Testis (tissue), 2 donors: ENCODE measurements at regions not wholly inside any gene's neighbourhood (a gene's known extent, or its start where the extent isn't known, plus 50 kb on each side); places are given as distances from the start of the nearest gene placed in this dataset.

ENCODE experiments used
- DNase-seq: peaks from one replicate; pipeline ENCODE4 v3.0.0-alpha.2; 2019
- H3K27ac ChIP-seq, 2 donors: fragments of 200-600 bp; sonication (generic); one replicate each; pipeline ENCODE4 v1.5.1; 2019
- H3K27me3 ChIP-seq: fragments of 200-600 bp; sonication (generic); one replicate; pipeline ENCODE4 v1.5.1; 2019
- H3K36me3 ChIP-seq: fragments of 200-600 bp; sonication (generic); one replicate; pipeline ENCODE4 v1.5.1; 2017; ENCODE audit warnings: low read depth; ENCODE audit errors: missing control alignments
- H3K4me1 ChIP-seq: fragments of 200-600 bp; sonication (generic); one replicate; pipeline ENCODE4 v1.5.1; 2019
- H3K4me3 ChIP-seq, 2 donors: fragments of 200-600 bp; sonication (generic); one replicate each; pipeline ENCODE4 v1.5.1; 2017 to 2019
- H3K9me3 ChIP-seq: fragments of 200-600 bp; sonication (generic); one replicate; pipeline ENCODE4 v1.5.1; 2017
- POLR2A ChIP-seq: fragments of 450-650 bp; IDR thresholded peaks from one replicate; pipeline ENCODE4 v1.6.1; 2017; ENCODE audit warnings: antibody characterized with exemption, mild to moderate bottlenecking, moderate library complexity
- WGBS, 2 donors: methylation state at CpG; one replicate each; pipeline ENCODE4 v1.1.5; 2018; 5-methylcytosine and 5-hydroxymethylcytosine counted together
- intact Hi-C: fragments of 100-400 bp; cut with DNase I; formaldehyde crosslinking; loops from one replicate; pipeline ENCODE4 v1.15.1; 2023; ENCODE audit warnings: low total_unique reads
- TF ChIP-seq, protein P1 (sequence below), 3 experiments: fragments of 450-650 bp in 2 of 3; fragments of 200-600 bp in 1 of 3; sonication (generic) in 1 of 3; IDR thresholded peaks; one replicate each; pipeline ENCODE4 v1.5.1; 2016 to 2019; ENCODE audit warnings: antibody characterized with exemption in 3 of 3, mild to moderate bottlenecking in 2 of 3, moderate library complexity in 1 of 3

DNA sequence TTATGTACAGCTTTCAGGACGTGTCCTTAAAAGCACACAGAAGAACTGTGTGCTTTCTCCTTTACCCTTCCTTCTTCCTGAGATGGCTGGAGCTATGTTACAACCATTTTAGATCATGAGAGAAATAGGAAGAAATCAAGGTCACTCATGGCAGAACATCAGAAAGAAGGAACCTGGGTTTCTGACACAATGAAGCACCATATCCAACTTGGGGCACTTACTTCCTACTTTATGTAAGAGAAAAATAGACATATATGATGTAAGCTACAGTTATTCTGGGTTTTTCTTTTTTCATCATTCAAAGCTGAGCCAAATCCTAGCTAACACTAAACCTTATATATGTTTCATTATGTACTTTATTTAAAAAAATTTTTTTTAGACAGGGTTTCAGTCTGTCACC lies 79.5 kb downstream of the FAM161A start:
- intact Hi-C loops: no loop called here
- TF ChIP-seq, protein P1, sequence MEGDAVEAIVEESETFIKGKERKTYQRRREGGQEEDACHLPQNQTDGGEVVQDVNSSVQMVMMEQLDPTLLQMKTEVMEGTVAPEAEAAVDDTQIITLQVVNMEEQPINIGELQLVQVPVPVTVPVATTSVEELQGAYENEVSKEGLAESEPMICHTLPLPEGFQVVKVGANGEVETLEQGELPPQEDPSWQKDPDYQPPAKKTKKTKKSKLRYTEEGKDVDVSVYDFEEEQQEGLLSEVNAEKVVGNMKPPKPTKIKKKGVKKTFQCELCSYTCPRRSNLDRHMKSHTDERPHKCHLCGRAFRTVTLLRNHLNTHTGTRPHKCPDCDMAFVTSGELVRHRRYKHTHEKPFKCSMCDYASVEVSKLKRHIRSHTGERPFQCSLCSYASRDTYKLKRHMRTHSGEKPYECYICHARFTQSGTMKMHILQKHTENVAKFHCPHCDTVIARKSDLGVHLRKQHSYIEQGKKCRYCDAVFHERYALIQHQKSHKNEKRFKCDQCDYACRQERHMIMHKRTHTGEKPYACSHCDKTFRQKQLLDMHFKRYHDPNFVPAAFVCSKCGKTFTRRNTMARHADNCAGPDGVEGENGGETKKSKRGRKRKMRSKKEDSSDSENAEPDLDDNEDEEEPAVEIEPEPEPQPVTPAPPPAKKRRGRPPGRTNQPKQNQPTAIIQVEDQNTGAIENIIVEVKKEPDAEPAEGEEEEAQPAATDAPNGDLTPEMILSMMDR (IDR thresholded peaks at IDR 0.05): no peak
- TF ChIP-seq POLR2A: no peak
- Histone ChIP-seq H3K9me3 (no peaks in the 10 kb centered on the region), H3K4me1 (no peaks in the 10 kb centered on the region), H3K27me3 (no peaks in the 10 kb centered on the region), H3K4me3 (no peak overlapping the region), H3K36me3 (no peaks in the 10 kb centered on the region), H3K27ac (no peak overlapping the region)
- WGBS, 2 donors: 61 to 68% methylated on average over 1 of the region's 1 CpG
- DNase-seq: no peak

DNA sequence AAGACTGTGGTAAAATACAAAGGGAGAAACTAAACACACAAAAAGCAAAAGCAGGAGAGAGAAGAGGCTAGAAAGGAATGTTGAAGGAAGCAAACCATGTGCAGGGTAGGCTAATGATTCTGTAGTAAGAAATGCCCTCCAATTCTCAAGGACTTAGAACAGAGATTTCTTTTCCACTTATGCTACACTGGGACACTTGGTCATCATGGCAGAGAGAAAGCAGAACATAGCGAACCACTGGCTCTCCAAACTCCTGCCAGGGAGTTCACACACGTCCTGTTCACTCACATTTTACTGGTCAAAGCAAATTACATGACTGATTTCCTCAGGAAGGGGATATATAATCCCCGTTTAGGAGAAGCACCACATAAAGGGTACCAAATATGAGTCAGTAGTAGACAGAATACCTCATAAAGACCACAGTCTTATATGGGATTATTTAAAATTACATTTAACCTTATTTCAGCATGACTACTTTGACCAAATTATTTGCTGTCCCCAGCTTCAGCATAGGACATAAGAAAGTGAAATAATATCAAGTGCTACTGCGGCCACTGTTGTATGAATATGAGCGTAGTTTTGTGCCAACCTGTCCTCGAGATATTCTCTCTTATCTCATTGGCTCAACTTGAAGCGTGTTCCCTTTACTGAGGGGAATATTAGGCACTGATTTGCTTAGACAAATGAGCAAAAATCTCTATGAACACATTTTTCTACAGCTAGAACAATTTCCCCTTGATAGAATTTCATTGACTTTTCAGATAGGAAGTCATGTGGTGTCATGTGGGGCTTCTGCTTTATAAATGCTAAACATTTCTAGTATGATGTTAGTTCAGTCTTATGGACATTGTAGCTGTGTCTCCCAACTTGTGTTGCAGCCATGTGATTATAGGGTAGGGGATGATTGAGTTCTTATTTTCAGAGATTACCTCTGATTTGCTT lies 81.7 kb downstream of the FAM161A start:
- H3K36me3 ChIP-seq: no peaks in the 10 kb centered on the region
- no peaks in the 10 kb centered on the region for H3K4me1 ChIP-seq
- TF ChIP-seq POLR2A: no peak
- TF ChIP-seq, protein P1 (IDR thresholded peaks at IDR 0.05): no peak
- no peak overlapping the region for H3K4me3 ChIP-seq
- H3K9me3 ChIP-seq: no peaks in the 10 kb centered on the region
- intact Hi-C loops: no loop called here
- no peak overlapping the region for H3K27ac ChIP-seq
- 67 to 70% methylated on average over 7 of the region's 7 CpGs for WGBS, 2 donors
- no peaks in the 10 kb centered on the region for H3K27me3 ChIP-seq
- no peak for DNase-seq

DNA sequence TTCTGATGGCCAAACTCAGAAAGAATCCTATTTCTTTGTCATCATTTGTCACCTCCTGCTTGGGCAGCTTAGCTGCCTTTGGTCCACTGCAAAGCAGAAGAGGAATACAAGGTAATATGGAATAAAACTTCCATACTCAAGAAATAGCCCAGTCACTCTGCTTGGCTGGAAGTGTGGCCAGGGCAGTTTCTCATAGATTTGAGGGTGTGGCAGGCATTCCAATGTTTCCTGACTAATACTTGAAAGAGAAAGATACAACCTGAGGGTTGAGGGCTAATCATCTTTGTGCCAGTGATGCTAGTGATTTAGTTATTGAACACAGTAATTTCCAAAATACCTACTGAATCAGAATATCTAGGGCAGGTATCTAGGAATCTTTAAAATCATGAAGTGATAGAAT lies 83.1 kb downstream of the FAM161A start:
- intact Hi-C loops: no loop called here
- Histone ChIP-seq H3K9me3 (no peaks in the 10 kb centered on the region), H3K4me3 (no peak overlapping the region), H3K27ac (no peak overlapping the region), H3K27me3 (no peaks in the 10 kb centered on the region), H3K36me3 (no peaks in the 10 kb centered on the region), H3K4me1 (no peaks in the 10 kb centered on the region)
- no peak for TF ChIP-seq POLR2A
- TF ChIP-seq, protein P1 (IDR thresholded peaks at IDR 0.05): no peak
- DNase-seq: no peak

DNA sequence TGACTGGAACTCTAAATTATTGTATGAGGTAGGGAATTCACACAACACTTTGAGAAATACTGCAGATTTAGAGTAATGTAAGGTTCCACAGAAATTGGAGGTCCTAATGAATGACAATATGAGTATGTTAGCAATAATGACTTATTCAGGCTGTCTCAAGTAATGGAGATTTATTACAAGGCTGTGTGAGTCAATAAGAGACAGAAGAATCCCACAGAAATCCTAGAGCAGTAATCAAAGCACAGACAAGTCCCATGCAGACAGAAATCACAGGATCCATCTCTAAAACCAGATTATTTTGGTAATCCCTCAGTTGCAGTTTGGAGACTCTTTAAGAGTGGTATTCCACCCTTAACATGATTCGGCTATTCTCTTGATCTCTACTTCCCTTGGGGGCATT lies 83.6 kb downstream of the FAM161A start:
- H3K9me3 ChIP-seq: no peaks in the 10 kb centered on the region
- H3K36me3 ChIP-seq: no peaks in the 10 kb centered on the region
- WGBS, 2 donors: 84 to 89% methylated on average over 1 of the region's 1 CpG
- H3K27ac ChIP-seq: no peak overlapping the region
- H3K4me1 ChIP-seq: no peaks in the 10 kb centered on the region
- intact Hi-C loops: no loop called here
- no peak overlapping the region for H3K4me3 ChIP-seq
- DNase-seq: no peak
- TF ChIP-seq, protein P1 (IDR thresholded peaks at IDR 0.05): no peak
- TF ChIP-seq POLR2A: no peak
- no peaks in the 10 kb centered on the region for H3K27me3 ChIP-seq
